ENCODE measurements at regions not wholly inside any gene's neighbourhood (a gene's known extent, or its start where the extent isn't known, plus 50 kb on each side); places are given as distances from the start of the nearest gene placed in this dataset.

DNA sequence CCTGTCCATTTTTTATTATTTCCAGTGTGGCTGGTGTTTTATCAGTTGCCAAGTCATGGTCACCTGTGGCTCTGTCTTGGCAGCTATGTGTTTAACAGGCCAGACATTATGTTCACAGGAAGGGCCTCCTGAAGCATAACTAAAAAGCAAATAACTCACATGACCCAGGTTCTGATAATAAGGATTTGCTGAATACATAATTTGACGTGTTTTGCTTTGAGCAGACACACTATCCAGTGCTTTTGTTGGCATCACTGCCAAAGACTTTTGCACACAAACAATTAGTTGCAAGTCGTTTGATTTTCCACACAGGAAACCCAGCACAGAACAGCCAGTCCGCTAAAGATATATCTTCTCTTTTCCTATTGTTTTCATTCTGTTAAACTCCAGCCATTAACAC is 173.6 kb downstream of the ARL4A start:
- no peak overlapping the region for H3K4me3 ChIP-seq (ENCODE audit: low read depth, low read length)
- TF ChIP-seq, protein P1, sequence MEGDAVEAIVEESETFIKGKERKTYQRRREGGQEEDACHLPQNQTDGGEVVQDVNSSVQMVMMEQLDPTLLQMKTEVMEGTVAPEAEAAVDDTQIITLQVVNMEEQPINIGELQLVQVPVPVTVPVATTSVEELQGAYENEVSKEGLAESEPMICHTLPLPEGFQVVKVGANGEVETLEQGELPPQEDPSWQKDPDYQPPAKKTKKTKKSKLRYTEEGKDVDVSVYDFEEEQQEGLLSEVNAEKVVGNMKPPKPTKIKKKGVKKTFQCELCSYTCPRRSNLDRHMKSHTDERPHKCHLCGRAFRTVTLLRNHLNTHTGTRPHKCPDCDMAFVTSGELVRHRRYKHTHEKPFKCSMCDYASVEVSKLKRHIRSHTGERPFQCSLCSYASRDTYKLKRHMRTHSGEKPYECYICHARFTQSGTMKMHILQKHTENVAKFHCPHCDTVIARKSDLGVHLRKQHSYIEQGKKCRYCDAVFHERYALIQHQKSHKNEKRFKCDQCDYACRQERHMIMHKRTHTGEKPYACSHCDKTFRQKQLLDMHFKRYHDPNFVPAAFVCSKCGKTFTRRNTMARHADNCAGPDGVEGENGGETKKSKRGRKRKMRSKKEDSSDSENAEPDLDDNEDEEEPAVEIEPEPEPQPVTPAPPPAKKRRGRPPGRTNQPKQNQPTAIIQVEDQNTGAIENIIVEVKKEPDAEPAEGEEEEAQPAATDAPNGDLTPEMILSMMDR (IDR thresholded peaks at IDR 0.05; ENCODE audit: insufficient read depth, low read depth, low read length), result no peak
- DNase-seq (ENCODE audit: low read depth), result no peak

DNA sequence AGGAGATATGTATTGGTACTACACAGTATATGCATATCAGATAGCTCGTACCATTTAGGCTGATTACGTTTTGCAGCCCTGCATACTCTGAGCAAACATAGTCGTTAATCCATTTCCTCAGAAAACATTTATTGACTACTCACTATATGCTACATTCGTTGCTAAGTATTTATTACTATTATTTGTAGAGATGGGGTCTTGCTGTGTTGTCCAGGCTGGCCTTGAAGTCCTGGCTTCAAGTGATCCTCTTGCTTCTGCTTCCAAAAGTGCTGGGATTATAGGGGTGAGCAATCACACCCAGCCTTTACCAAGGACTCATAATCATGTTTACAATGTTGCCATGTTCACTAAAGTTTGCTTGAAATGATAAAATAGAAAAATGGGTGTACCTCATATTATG is 174.7 kb downstream of the ARL4A start:
- no peak for DNase-seq (ENCODE audit: low read depth)
- TF ChIP-seq, protein P1 (IDR thresholded peaks at IDR 0.05; ENCODE audit: insufficient read depth, low read depth, low read length), result no peak
- no peak overlapping the region for H3K4me3 ChIP-seq (ENCODE audit: low read depth, low read length)

- no peak for DNase-seq (ENCODE audit: low read depth)
- TF ChIP-seq, protein P1 (IDR thresholded peaks at IDR 0.05; ENCODE audit: insufficient read depth, low read depth, low read length), result no peak
Observed at GRCh38 chr7:12864470-12865046, 177.1 kb downstream of the ARL4A start.

GRCh38 chr7:12865593-12865992 is 178.2 kb downstream of the ARL4A start:
- no peak for DNase-seq (ENCODE audit: low read depth)
- no peak overlapping the region for H3K4me3 ChIP-seq (ENCODE audit: low read depth, low read length)
- TF ChIP-seq, protein P1 (IDR thresholded peaks at IDR 0.05; ENCODE audit: insufficient read depth, low read depth, low read length), result no peak

More at GRCh38 chr7:12864470-12865046, 177.1 kb downstream of the ARL4A start:
- H3K4me3 ChIP-seq (ENCODE audit: low read depth, low read length), result no peak overlapping the region

- TF ChIP-seq, protein P1 (IDR thresholded peaks at IDR 0.05; ENCODE audit: insufficient read depth, low read depth, low read length), result no peak
- DNase-seq (ENCODE audit: low read depth), result no peak
- no peak overlapping the region for H3K4me3 ChIP-seq (ENCODE audit: low read depth, low read length)
Observed at GRCh38 chr7:12866207-12866606, 178.8 kb downstream of the ARL4A start.

GRCh38 chr7:12868027-12868426 is 180.6 kb downstream of the ARL4A start:
- TF ChIP-seq, protein P1 (IDR thresholded peaks at IDR 0.05; ENCODE audit: insufficient read depth, low read depth, low read length), result no peak
- H3K4me3 ChIP-seq (ENCODE audit: low read depth, low read length), result no peak overlapping the region
- DNase-seq (ENCODE audit: low read depth), result no peak

- TF ChIP-seq, protein P1 (IDR thresholded peaks at IDR 0.05; ENCODE audit: insufficient read depth, low read depth, low read length), result no peak
- no peak for DNase-seq (ENCODE audit: low read depth)
Observed at GRCh38 chr7:12870219-12870618, 182.8 kb downstream of the ARL4A start.

More at GRCh38 chr7:12870219-12870618, 182.8 kb downstream of the ARL4A start:
- no peak overlapping the region for H3K4me3 ChIP-seq (ENCODE audit: low read depth, low read length)
